ENCODE measurements at regions not wholly inside any gene's neighbourhood (a gene's known extent, or its start where the extent isn't known, plus 50 kb on each side); places are given as distances from the start of the nearest gene placed in this dataset.

- TF ChIP-seq, protein P1, sequence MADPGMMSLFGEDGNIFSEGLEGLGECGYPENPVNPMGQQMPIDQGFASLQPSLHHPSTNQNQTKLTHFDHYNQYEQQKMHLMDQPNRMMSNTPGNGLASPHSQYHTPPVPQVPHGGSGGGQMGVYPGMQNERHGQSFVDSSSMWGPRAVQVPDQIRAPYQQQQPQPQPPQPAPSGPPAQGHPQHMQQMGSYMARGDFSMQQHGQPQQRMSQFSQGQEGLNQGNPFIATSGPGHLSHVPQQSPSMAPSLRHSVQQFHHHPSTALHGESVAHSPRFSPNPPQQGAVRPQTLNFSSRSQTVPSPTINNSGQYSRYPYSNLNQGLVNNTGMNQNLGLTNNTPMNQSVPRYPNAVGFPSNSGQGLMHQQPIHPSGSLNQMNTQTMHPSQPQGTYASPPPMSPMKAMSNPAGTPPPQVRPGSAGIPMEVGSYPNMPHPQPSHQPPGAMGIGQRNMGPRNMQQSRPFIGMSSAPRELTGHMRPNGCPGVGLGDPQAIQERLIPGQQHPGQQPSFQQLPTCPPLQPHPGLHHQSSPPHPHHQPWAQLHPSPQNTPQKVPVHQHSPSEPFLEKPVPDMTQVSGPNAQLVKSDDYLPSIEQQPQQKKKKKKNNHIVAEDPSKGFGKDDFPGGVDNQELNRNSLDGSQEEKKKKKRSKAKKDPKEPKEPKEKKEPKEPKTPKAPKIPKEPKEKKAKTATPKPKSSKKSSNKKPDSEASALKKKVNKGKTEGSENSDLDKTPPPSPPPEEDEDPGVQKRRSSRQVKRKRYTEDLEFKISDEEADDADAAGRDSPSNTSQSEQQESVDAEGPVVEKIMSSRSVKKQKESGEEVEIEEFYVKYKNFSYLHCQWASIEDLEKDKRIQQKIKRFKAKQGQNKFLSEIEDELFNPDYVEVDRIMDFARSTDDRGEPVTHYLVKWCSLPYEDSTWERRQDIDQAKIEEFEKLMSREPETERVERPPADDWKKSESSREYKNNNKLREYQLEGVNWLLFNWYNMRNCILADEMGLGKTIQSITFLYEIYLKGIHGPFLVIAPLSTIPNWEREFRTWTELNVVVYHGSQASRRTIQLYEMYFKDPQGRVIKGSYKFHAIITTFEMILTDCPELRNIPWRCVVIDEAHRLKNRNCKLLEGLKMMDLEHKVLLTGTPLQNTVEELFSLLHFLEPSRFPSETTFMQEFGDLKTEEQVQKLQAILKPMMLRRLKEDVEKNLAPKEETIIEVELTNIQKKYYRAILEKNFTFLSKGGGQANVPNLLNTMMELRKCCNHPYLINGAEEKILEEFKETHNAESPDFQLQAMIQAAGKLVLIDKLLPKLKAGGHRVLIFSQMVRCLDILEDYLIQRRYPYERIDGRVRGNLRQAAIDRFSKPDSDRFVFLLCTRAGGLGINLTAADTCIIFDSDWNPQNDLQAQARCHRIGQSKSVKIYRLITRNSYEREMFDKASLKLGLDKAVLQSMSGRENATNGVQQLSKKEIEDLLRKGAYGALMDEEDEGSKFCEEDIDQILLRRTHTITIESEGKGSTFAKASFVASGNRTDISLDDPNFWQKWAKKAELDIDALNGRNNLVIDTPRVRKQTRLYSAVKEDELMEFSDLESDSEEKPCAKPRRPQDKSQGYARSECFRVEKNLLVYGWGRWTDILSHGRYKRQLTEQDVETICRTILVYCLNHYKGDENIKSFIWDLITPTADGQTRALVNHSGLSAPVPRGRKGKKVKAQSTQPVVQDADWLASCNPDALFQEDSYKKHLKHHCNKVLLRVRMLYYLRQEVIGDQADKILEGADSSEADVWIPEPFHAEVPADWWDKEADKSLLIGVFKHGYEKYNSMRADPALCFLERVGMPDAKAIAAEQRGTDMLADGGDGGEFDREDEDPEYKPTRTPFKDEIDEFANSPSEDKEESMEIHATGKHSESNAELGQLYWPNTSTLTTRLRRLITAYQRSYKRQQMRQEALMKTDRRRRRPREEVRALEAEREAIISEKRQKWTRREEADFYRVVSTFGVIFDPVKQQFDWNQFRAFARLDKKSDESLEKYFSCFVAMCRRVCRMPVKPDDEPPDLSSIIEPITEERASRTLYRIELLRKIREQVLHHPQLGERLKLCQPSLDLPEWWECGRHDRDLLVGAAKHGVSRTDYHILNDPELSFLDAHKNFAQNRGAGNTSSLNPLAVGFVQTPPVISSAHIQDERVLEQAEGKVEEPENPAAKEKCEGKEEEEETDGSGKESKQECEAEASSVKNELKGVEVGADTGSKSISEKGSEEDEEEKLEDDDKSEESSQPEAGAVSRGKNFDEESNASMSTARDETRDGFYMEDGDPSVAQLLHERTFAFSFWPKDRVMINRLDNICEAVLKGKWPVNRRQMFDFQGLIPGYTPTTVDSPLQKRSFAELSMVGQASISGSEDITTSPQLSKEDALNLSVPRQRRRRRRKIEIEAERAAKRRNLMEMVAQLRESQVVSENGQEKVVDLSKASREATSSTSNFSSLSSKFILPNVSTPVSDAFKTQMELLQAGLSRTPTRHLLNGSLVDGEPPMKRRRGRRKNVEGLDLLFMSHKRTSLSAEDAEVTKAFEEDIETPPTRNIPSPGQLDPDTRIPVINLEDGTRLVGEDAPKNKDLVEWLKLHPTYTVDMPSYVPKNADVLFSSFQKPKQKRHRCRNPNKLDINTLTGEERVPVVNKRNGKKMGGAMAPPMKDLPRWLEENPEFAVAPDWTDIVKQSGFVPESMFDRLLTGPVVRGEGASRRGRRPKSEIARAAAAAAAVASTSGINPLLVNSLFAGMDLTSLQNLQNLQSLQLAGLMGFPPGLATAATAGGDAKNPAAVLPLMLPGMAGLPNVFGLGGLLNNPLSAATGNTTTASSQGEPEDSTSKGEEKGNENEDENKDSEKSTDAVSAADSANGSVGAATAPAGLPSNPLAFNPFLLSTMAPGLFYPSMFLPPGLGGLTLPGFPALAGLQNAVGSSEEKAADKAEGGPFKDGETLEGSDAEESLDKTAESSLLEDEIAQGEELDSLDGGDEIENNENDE (IDR thresholded peaks at IDR 0.05; ENCODE audit: insufficient replicate concordance, low read length), result no peak
- no peak for TF ChIP-seq CEBPB (IDR thresholded peaks at IDR 0.05; ENCODE audit: low read depth, low read length)
- TF ChIP-seq EGR1 (IDR thresholded peaks at IDR 0.05; ENCODE audit: borderline replicate concordance, low read depth, low read length), result no peak
- no peak for TF ChIP-seq EZH2 (IDR thresholded peaks at IDR 0.05; ENCODE audit: low read depth, low read length, severe bottlenecking)
- TF ChIP-seq ATF2 (IDR thresholded peaks at IDR 0.05; ENCODE audit: low read length), result no peak
- TF ChIP-seq SIX5 (IDR thresholded peaks at IDR 0.05; ENCODE audit: low read depth, low read length), result no peak
- no peak for TF ChIP-seq TCF12 (IDR thresholded peaks at IDR 0.05; ENCODE audit: low read depth, low read length)
- TF ChIP-seq GABPA (IDR thresholded peaks at IDR 0.05; ENCODE audit: borderline replicate concordance, insufficient read depth, low read length), result no peak
- no peak for TF ChIP-seq SIN3A (conservative IDR thresholded peaks at IDR 0.05 in 1 of 2, IDR thresholded peaks at IDR 0.05 in 1 of 2; ENCODE audit: low read depth in 1 of 2, low read length in 2 of 2)
- no peak for TF ChIP-seq POU5F1 (IDR thresholded peaks at IDR 0.05; ENCODE audit: low read depth, low read length)
Measured at GRCh38 chr6:153523390-153523789, 392.3 kb upstream of the RGS17 start (continued).
